Naive thymus-derived CD4-positive, alpha-beta T cell (primary cell): ENCODE measurements at regions not wholly inside any gene's neighbourhood (a gene's known extent, or its start where the extent isn't known, plus 50 kb on each side); places are given as distances from the start of the nearest gene placed in this dataset.

Experiments used
- ATAC-seq: fragments of 150-1000 bp; cut with Tn5 transposase; 2 replicates; pipeline ENCODE4 v1.10.0; 2021; ENCODE audit warnings: mild to moderate bottlenecking, moderate library complexity
- CTCF ChIA-PET: fragments of 350-600 bp; sonication (Branson Sonifier 250); formaldehyde crosslinking; loops from one replicate; lab custom pipeline; 2021; ENCODE audit warnings: antibody characterized with exemption; lab: Charles Lee
- POLR2A ChIA-PET: fragments of 350-600 bp; sonication (Branson Sonifier 250); formaldehyde crosslinking; loops from one replicate; lab custom pipeline; 2021; ENCODE audit warnings: antibody characterized with exemption, inconsistent platforms; lab: Charles Lee
- DNase-seq, 9 donors: peaks; one replicate each; pipeline versions ENCODE4 v3.0.0 to v3.0.0-alpha.2; 2020 to 2022; ENCODE audit warnings: mixed read lengths in 1 of 9
- H3K27ac ChIP-seq: one replicate; pipeline ENCODE4 v1.7.0; 2013; ENCODE audit warnings: mild to moderate bottlenecking, low read depth, low read length, moderate library complexity
- H3K27me3 ChIP-seq, 2 donors: one replicate each; pipeline ENCODE4 v1.7.0; 2013; ENCODE audit warnings: low read length in 2 of 2, mild to moderate bottlenecking in 2 of 2, moderate library complexity in 2 of 2; ENCODE audit not compliant: control insufficient read depth in 2 of 2, insufficient read depth in 2 of 2
- H3K36me3 ChIP-seq, 3 experiments: 1 replicate in 2 of 3; 2 replicates in 1 of 3; pipeline ENCODE4 v1.7.0; 2013; ENCODE audit warnings: low read length in 3 of 3, mild to moderate bottlenecking in 3 of 3, moderate library complexity in 1 of 3; ENCODE audit not compliant: insufficient read depth in 3 of 3, control insufficient read depth in 2 of 3
- H3K4me1 ChIP-seq, 2 donors: one replicate each; pipeline ENCODE4 v1.7.0; 2013; ENCODE audit warnings: low read length in 2 of 2, mild to moderate bottlenecking in 2 of 2, moderate library complexity in 1 of 2; ENCODE audit not compliant: control insufficient read depth in 2 of 2, insufficient read depth in 2 of 2
- H3K4me3 ChIP-seq: 2 replicates; pipeline ENCODE4 v1.7.0; 2013; ENCODE audit warnings: mild to moderate bottlenecking, low read length
- H3K9me3 ChIP-seq, 3 experiments: 1 replicate in 2 of 3; 2 replicates in 1 of 3; pipeline ENCODE4 v1.7.0; 2013; ENCODE audit warnings: low read length in 3 of 3; ENCODE audit not compliant: control insufficient read depth in 2 of 3
- H3K27ac Mint-ChIP-seq, 9 donors: one replicate each; pipeline ENCODE4 v1.8.0; 2020 to 2022; ENCODE audit warnings: mixed read lengths in 9 of 9, mild to moderate bottlenecking in 8 of 9, moderate library complexity in 5 of 9, inconsistent platforms in 2 of 9
- H3K27me3 Mint-ChIP-seq, 5 donors: one replicate each; pipeline ENCODE4 v1.8.0; 2021 to 2022; ENCODE audit warnings: mixed read lengths in 5 of 5, mild to moderate bottlenecking in 1 of 5
- H3K36me3 Mint-ChIP-seq, 5 donors: one replicate each; pipeline ENCODE4 v1.8.0; 2020 to 2022; ENCODE audit warnings: mixed read lengths in 5 of 5, mild to moderate bottlenecking in 3 of 5, inconsistent platforms in 1 of 5
- H3K4me1 Mint-ChIP-seq, 7 donors: one replicate each; pipeline ENCODE4 v1.8.0; 2020 to 2022; ENCODE audit warnings: mixed read lengths in 7 of 7, mild to moderate bottlenecking in 3 of 7, inconsistent platforms in 1 of 7
- H3K4me3 Mint-ChIP-seq, 10 donors: one replicate each; pipeline ENCODE4 v1.8.0; 2020 to 2022; ENCODE audit warnings: mild to moderate bottlenecking in 10 of 10, mixed read lengths in 10 of 10, moderate library complexity in 6 of 10, inconsistent platforms in 2 of 10
- H3K9me3 Mint-ChIP-seq, 11 donors: one replicate each; pipeline ENCODE4 v1.8.0; 2020 to 2022; ENCODE audit warnings: mixed read lengths in 11 of 11, mild to moderate bottlenecking in 4 of 11, inconsistent platforms in 1 of 11, moderate library complexity in 1 of 11
- intact Hi-C, 2 donors: fragments of 100-400 bp; cut with micrococcal nuclease; formaldehyde crosslinking; loops; one replicate each; pipeline ENCODE4 v1.15.1; 2023

GRCh38 chr2:33946193-33946592 is 347.1 kb upstream of the FAM98A start:
- no peak overlapping the region for H3K27ac Mint-ChIP-seq
- no peaks in the 10 kb centered on the region for H3K36me3 Mint-ChIP-seq
- no peaks in the 10 kb centered on the region for H3K4me1 Mint-ChIP-seq
- no peak overlapping the region for H3K4me3 ChIP-seq
- peaks cover 0 to 21% (median 8%) of the 10 kb centered on the region in 11 donors for H3K9me3 Mint-ChIP-seq
- ATAC-seq (no peak), DNase-seq (no peak)
- H3K36me3 ChIP-seq: no peaks in the 10 kb centered on the region
- no peak overlapping the region for H3K27ac ChIP-seq
- CTCF ChIA-PET: no interaction called here
- intact Hi-C loops: no loop called here
- POLR2A ChIA-PET: no interaction called here
- H3K9me3 ChIP-seq: no peaks in the 10 kb centered on the region
- H3K27me3 Mint-ChIP-seq: peaks cover 0 to 5% (median 4%) of the 10 kb centered on the region in 5 donors
- H3K4me3 Mint-ChIP-seq: no peak overlapping the region
- H3K4me1 ChIP-seq: no peaks in the 10 kb centered on the region
- H3K27me3 ChIP-seq: no peaks in the 10 kb centered on the region

GRCh38 chr2:33933203-33933602 is 334.1 kb upstream of the FAM98A start:
- intact Hi-C loops: no loop called here
- Histone ChIP-seq H3K27me3 (no peaks in the 10 kb centered on the region), H3K27ac (no peak overlapping the region), H3K4me1 (no peaks in the 10 kb centered on the region), H3K9me3 (no peaks in the 10 kb centered on the region), H3K4me3 (no peak overlapping the region), H3K36me3 (no peaks in the 10 kb centered on the region)
- ChIA-PET POLR2A (no interaction called here), CTCF (no interaction called here)
- no peak for DNase-seq
- Mint-ChIP-seq H3K27me3 (peaks cover 0 to 4% (median 4%) of the 10 kb centered on the region in 5 donors), H3K36me3 (no peaks in the 10 kb centered on the region), H3K4me1 (no peaks in the 10 kb centered on the region), H3K9me3 (peaks cover 0 to 3% (median 0%) of the 10 kb centered on the region in 11 donors), H3K27ac (no peak overlapping the region), H3K4me3 (no peak overlapping the region)
- no peak for ATAC-seq

- Histone ChIP-seq H3K27ac (no peak overlapping the region), H3K36me3 (no peaks in the 10 kb centered on the region), H3K27me3 (no peaks in the 10 kb centered on the region), H3K4me3 (no peak overlapping the region), H3K9me3 (no peaks in the 10 kb centered on the region), H3K4me1 (no peaks in the 10 kb centered on the region)
- intact Hi-C loops: no loop called here
- DNase-seq (no peak), ATAC-seq (no peak)
- POLR2A ChIA-PET: no interaction called here
- H3K4me3 Mint-ChIP-seq: no peak overlapping the region
- peaks cover 0 to 3% (median 0%) of the 10 kb centered on the region in 5 donors for H3K36me3 Mint-ChIP-seq
- no peaks in the 10 kb centered on the region for H3K4me1 Mint-ChIP-seq
- CTCF ChIA-PET: no interaction called here
- peaks cover 0 to 9% (median 3%) of the 10 kb centered on the region in 5 donors for H3K27me3 Mint-ChIP-seq
- no peak overlapping the region for H3K27ac Mint-ChIP-seq
- H3K9me3 Mint-ChIP-seq: peaks cover 0 to 5% (median 2%) of the 10 kb centered on the region in 11 donors
Observed at GRCh38 chr2:33931164-33931563, 332.1 kb upstream of the FAM98A start.

DNA sequence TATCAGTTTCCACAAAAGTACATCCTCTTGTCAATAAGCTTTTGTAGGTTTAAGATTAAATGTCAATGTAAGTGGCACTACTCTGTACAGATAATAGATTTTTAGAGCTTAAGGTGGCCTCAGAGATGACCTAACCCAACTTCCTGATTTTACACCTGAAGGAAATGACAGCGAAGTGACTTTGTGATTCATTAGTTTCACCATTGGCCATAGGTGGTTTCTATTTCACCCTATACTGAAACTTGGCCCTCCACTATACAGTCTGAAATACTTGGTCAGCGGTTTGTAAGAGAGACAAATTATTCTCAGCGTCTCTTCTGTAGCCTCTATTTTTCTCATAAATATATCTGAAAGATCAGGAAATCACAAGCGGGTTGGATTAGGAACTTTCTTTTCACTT is 330.4 kb upstream of the FAM98A start:
- ATAC-seq (no peak), DNase-seq (no peak)
- no peak overlapping the region for H3K4me3 ChIP-seq
- Mint-ChIP-seq H3K4me3 (no peak overlapping the region), H3K9me3 (peaks cover 0 to 5% (median 2%) of the 10 kb centered on the region in 11 donors), H3K27me3 (peaks cover 0 to 7% (median 3%) of the 10 kb centered on the region in 5 donors), H3K36me3 (peaks cover 0 to 3% (median 0%) of the 10 kb centered on the region in 5 donors), H3K27ac (no peak overlapping the region), H3K4me1 (no peaks in the 10 kb centered on the region)
- no peaks in the 10 kb centered on the region for H3K9me3 ChIP-seq
- POLR2A ChIA-PET: no interaction called here
- no peak overlapping the region for H3K27ac ChIP-seq
- CTCF ChIA-PET: no interaction called here
- no peaks in the 10 kb centered on the region for H3K4me1 ChIP-seq
- intact Hi-C loops: no loop called here
- no peaks in the 10 kb centered on the region for H3K36me3 ChIP-seq
- H3K27me3 ChIP-seq: no peaks in the 10 kb centered on the region

- Histone ChIP-seq H3K27ac (no peak overlapping the region), H3K36me3 (no peaks in the 10 kb centered on the region), H3K9me3 (no peaks in the 10 kb centered on the region), H3K27me3 (no peaks in the 10 kb centered on the region), H3K4me3 (no peak overlapping the region), H3K4me1 (no peaks in the 10 kb centered on the region)
- intact Hi-C loops: no loop called here
- Mint-ChIP-seq H3K36me3 (peaks cover 0 to 3% (median 0%) of the 10 kb centered on the region in 5 donors), H3K27me3 (peaks cover 0 to 5% (median 3%) of the 10 kb centered on the region in 5 donors), H3K4me3 (no peak overlapping the region), H3K9me3 (peaks cover 0 to 8% (median 3%) of the 10 kb centered on the region in 11 donors), H3K27ac (no peak overlapping the region), H3K4me1 (no peaks in the 10 kb centered on the region)
- ChIA-PET CTCF (no interaction called here), POLR2A (no interaction called here)
- DNase-seq (no peak), ATAC-seq (no peak)
Observed at GRCh38 chr2:33927756-33928155, 328.7 kb upstream of the FAM98A start.

DNA sequence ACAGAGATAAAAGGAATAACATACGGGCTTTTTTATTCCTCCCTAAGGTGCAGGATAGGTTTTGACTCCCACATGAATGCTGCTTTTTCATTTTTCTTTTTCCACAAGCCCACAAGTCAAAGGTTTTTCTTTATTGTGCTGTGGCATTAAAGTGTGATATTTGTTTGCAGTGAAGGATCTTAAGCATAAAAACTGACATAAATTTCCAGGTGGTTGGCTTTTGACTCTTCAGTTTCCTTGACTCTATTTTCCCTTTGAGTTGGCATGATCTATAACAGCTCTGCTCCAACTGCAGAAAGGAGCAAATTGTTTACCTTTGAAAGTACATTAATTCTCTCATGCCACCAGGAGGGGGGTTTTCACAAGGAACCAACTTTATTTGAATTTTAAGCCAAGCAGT is 326.2 kb upstream of the FAM98A start:
- H3K36me3 ChIP-seq: no peaks in the 10 kb centered on the region
- ChIA-PET POLR2A (no interaction called here), CTCF (no interaction called here)
- no peak for DNase-seq
- Mint-ChIP-seq H3K36me3 (peaks cover 0 to 3% (median 0%) of the 10 kb centered on the region in 5 donors), H3K4me3 (no peak overlapping the region), H3K9me3 (peaks cover 0 to 8% (median 3%) of the 10 kb centered on the region in 11 donors), H3K27me3 (peaks cover 0 to 10% (median 3%) of the 10 kb centered on the region in 5 donors), H3K4me1 (no peaks in the 10 kb centered on the region), H3K27ac (no peak overlapping the region)
- no peak for ATAC-seq
- intact Hi-C loops: no loop called here
- no peaks in the 10 kb centered on the region for H3K27me3 ChIP-seq
- no peak overlapping the region for H3K4me3 ChIP-seq
- no peaks in the 10 kb centered on the region for H3K9me3 ChIP-seq
- H3K27ac ChIP-seq: no peak overlapping the region
- no peaks in the 10 kb centered on the region for H3K4me1 ChIP-seq

GRCh38 chr2:33924586-33925169 is 325.6 kb upstream of the FAM98A start:
- ChIA-PET CTCF (no interaction called here), POLR2A (no interaction called here)
- Histone ChIP-seq H3K4me1 (no peaks in the 10 kb centered on the region), H3K4me3 (no peak overlapping the region), H3K27me3 (no peaks in the 10 kb centered on the region), H3K27ac (no peak overlapping the region), H3K9me3 (no peaks in the 10 kb centered on the region), H3K36me3 (no peaks in the 10 kb centered on the region)
- DNase-seq (no peak), ATAC-seq (no peak)
- Mint-ChIP-seq H3K9me3 (peaks cover 0 to 8% (median 3%) of the 10 kb centered on the region in 11 donors), H3K36me3 (peaks cover 0 to 3% (median 0%) of the 10 kb centered on the region in 5 donors), H3K4me3 (no peak overlapping the region), H3K4me1 (no peaks in the 10 kb centered on the region), H3K27me3 (peaks cover 0 to 10% (median 3%) of the 10 kb centered on the region in 5 donors), H3K27ac (no peak overlapping the region)
- intact Hi-C loops: no loop called here
